ENCODE measurements at regions not wholly inside any gene's neighbourhood (a gene's known extent, or its start where the extent isn't known, plus 50 kb on each side); places are given as distances from the start of the nearest gene placed in this dataset.
A peak's percentile ranks its signal among the peaks of the same experiment; 100 is the strongest.

- TF ChIP-seq CTCF (IDR thresholded peaks at IDR 0.05; ENCODE audit: poor library complexity) (peak; percentile 72), EZH2phosphoT487 (IDR thresholded peaks at IDR 0.05; ENCODE audit: low read depth, severe bottlenecking, unreplicated experiment) (no peak)
Observed at GRCh38 chr4:33060674-33061542, 2340.7 kb downstream of the PCDH7 start.
